ENCODE measurements at regions not wholly inside any gene's neighbourhood (a gene's known extent, or its start where the extent isn't known, plus 50 kb on each side); places are given as distances from the start of the nearest gene placed in this dataset.

DNA sequence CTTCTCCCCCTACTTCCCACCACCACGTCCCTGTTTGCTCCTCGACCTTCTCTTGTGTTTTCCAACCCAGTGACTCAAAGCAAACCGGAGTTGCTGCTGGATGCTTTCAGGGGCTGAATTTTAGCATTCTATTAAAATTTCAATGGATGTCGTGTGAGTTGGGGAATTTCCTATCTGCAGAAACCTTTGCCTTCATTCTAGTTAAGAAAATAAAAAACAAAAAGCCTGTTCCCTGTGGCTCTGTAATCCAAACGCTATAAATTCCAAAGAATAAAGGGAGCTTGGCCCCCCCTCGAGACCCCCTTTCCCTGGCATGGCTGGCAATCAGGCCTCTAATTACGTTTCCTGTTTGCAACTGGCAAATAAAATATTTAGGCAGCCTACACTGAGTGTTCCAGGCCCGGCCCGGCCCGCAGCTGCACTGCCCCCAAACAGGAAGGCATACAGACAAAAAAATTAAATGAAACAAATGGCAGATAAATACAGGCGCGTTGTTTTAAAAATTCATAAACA, 139.4 kb upstream of the PPP1R26 start:
- no peak for DNase-seq (ENCODE audit: low read depth in 2 of 2)

GRCh38 chr9:135340726-135341475, 138.7 kb upstream of the PPP1R26 start:
- DNase-seq (ENCODE audit: low read depth in 2 of 2), result no peak

DNA sequence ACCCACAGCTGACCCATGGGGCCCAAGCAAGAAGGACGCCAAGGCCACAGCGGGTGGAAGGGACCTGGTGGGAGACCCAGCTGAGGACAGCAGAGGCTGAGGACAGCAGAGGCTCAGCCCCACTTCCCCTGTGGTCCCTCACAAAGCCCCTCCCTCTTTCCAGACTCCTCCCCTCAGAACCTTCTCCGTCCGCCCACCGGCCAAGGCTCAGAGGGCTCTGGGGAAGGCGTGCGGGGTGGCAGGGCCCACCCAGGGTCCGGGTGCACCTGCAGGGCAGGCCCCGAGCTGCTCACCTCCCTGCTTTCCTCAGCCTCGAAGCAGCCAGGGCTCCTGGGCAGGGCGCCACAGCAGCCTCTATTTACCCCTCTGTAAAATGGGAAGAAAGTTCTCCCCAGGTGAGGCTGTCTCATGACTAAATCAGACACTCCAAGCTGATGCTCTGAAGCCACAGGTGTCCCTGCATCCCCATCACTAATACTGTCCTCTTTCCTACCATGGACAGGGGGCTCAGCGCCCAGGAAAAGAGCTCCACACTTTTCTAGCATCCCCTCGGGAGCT, 137.9 kb upstream of the PPP1R26 start:
- no peak for DNase-seq (ENCODE audit: low read depth in 2 of 2)

DNA sequence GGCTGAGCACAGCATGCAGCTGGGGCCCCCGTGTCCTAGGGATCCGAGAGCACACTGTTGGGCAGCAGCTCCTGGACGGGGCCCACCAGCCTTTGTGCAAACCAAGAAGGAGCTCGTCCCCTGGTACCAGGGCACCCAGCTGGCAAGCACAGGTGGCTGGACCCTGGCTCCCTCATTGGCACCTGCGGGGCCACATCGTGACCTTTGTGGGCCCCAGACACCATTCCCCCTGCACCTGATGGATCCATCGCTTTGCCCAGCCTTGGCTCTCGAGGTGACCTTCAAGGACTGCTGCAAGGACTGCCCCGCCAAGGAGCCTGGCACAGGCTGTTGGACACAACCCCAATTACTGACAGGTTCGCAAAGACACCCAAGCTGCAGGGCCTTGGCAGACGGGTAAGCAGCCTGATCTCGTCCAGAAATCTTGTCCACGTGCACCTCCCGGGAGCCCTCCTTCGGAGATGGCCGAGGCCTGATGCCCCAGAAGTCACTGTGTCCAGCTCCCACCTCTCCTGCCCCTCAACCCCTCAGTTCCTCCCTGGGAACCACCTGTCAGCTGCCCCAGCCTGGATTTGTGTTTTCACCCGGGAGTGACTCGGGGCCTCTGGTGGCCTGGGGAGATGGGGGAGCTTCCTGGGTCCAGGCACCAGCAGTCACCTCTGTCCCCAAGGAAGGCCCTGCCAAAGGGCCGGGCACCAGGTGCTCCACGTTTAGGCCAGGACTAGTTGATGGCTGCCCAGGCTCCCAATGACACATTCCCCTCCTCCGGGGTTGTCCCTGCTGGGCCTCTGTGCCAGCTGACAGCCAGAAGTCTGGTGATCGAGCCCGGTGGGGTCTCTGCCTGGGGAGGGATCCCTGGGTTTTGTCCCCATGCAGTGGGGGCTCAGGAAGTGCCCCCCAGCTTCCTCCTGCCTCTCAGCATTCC, 137.1 kb upstream of the PPP1R26 start:
- DNase-seq (ENCODE audit: low read depth in 2 of 2), result no peak

DNA sequence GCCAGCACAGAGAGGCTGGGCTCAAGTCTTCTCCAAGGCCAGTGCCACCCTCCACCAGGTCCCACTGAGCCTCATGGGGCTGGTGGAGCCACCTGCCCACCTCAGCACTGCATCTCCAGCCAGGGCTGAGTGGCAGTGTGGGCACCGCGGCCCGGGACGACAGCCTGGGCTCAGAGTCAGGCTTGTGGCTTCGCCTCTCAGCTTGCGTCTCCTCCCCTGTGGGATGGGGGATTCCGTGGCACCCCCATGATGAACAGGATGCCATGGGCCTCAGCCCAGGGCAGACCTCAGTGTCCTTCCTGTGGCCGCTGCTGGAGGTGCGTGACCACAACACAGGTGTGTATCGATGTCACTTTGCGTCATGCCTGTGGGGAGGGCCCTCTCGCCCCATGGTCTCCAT, 136.4 kb upstream of the PPP1R26 start:
- DNase-seq (ENCODE audit: low read depth in 2 of 2), result no peak

GRCh38 chr9:135343837-135344522, 135.6 kb upstream of the PPP1R26 start:
- DNase-seq (ENCODE audit: low read depth in 2 of 2), result peak; percentile 19 to 43

GRCh38 chr9:135344523-135344901, 135.1 kb upstream of the PPP1R26 start:
- no peak for DNase-seq (ENCODE audit: low read depth in 2 of 2)

DNA sequence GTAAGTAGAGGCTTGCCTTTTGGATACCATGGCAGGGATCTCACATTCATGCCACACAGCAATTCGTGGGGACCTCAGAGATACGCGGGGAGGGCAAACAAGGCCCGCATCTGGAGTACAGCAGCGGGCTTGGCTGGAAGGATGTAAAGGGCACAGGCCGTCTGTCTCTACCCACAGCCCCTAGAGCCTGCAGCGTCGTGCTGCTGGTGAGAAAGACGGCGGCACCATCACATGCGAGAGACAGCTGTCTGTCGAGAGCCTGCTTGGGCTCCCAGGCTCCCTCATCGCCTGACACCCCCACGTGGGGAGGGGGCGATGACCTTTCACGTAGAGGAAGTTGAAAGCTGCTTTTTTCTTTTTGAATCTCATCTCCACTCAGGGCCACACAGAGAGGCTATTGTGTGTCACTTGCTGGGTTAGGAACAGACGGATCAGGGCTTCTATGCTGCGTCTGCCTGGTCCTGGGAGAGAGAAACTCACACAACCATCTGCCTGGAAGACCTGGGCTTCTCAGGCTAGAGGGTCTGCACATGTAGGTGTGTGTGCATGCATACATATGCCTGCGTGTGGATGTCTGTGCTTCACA, 134.6 kb upstream of the PPP1R26 start:
- DNase-seq (ENCODE audit: low read depth in 2 of 2), result no peak

DNA sequence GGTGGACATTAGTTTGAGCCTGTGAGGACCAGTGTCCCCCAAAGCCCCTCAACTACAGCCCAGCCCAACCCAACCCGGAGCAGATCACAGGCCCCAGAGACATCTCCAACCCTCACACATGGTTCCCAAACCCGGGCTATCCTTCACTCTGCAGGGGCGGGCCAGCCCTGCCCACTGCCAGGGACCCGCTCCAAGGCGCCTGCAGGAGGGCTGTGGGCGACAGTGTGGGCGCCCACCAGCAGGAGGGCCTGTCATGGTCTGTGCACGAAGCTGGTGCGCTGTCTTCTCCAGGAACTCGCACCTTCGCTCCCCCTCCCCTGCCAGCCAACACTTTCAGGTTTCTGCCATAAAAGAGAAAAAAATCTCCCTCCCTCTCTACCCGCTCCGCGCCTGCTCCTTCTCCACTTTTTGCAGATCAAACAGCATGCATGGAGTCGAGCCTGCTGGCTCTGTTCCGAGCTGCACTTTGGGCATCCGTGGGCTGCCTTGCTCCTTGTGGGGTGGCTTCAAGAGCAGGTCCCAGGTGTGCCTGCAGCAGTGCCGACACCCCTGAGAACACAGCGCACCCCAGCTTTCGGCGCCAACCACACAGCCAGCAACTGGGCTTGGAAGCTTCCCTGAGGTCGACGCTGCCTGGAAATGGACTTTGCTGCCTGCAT, 133.7 kb upstream of the PPP1R26 start:
- DNase-seq (ENCODE audit: low read depth in 2 of 2), result no peak

DNA sequence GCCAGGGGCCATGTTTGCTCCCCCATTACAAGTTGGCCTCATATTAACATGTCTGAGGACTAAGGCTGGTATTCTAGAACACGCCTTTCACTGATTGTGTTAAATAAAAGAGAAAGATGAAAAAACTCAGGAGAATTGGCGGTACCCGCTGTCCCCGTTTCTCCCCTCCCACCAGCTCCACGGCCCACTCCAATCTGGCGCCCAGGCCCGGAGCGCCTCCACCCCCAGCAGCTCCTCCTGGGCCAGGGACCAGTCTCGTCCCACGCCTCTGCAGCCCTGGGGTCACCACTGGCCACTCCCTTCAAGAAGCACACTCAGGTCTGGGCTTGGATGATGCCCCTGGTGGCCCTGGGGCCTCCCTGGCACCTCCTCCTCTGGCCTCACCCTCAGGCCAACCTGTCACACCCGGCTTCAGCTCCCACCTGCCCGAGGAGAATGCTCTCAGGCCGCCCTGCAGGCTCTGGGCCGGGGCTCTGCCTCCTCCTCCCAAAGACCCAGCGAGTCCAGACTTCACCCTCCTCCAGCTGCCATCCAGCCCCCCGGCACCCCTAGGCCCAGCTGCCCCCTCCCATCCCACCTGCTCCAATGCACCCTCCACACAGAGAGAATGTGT, 133.0 kb upstream of the PPP1R26 start:
- no peak for DNase-seq (ENCODE audit: low read depth in 2 of 2)

GRCh38 chr9:135347461-135347860, 132.1 kb upstream of the PPP1R26 start:
- no peak for DNase-seq (ENCODE audit: low read depth in 2 of 2)

DNA sequence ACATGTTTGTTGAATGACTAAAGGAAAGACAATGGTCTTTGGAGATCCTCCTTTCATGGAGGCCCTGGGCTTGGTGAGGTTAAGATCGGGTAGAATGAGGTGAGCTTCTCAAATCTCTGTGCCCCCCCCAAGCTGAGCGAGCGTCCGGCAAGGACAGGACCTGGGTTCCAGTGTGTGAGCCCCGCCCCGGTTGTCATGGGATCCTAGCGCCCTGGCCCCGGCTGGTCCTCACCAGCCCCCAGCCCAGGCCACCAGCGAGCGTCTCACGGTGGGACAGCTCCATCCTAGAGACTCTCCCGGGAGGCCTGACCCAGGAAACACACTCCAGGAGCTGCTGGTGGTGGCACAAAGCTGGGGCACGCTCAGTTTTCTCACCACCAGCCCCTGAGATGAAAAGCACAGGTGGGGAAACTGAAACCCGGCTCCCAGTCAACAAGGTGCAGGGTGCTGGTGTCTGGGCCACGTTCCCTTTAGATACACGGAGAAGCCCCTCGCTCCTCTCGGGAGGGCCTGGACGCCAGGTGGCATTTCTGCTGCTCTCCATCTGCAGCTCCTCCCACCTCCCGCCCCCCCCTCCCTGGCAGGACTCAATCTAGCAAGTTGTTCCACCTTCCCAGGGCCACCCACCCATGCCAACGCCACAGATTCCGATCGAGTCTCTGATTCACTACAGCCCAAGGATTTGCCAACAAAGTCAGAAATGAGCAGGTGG, 131.3 kb upstream of the PPP1R26 start:
- DNase-seq (ENCODE audit: low read depth in 2 of 2), result no peak

DNA sequence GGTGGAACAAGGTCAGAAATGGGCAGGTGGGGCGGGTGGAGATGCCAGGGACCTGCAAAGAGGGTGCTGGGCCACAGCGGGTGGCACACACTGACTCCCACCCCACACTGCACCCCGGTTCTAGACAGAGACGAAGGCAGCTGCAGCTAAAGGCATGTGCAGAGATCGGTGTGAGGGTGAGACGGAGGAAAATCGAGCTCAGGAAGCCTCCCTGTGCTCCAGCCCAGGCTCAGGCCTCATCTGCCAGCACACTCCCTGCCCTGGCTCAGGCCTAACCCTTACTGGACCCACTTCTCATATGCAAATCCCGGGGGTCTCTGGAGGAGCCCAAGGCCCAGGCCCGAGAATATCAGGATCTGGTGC, 130.8 kb upstream of the PPP1R26 start:
- DNase-seq (ENCODE audit: low read depth in 2 of 2), result no peak

DNA sequence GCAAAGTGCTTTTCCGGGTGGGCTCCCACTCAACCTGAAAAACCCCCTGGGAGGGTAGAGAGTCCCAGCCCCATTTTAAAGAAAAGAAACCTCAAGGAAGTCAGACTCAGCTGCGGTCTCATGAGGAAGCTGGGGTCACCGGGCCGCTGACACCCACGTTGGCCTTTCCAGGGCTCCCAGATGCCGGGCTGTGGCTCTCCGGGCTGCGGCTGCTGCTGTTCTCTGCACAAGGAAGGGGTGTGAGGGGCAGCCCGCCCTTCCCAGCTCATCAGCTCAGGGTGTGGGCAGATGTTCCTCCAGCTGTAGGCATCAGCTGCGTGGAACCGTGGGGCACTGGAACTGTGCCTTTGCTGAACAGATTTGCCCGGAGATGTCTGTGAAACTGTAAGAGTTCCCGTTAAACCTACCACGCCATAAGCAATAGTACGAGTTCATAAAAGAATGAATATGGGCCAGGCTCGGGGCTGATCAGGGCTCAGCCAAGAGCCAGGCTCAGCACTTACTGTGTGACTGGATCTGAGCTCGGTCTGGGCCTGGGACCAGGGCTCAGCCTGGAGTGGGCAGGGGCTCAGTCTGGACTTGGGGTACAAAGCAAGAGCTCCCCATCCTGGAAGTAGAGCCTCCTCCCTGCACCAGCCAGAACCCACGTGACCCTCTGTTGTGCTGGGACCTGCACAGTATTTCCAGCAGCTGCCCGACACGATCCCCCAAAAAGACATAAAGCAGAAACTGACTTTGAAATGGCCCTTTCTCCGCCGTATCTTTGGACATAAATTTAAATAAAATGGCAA, 130.2 kb upstream of the PPP1R26 start:
- DNase-seq (ENCODE audit: low read depth in 2 of 2), result no peak

- DNase-seq (ENCODE audit: low read depth in 2 of 2), result no peak
Observed at GRCh38 chr9:135350003-135350315, 129.6 kb upstream of the PPP1R26 start.

GRCh38 chr9:135353935-135354334, 125.6 kb upstream of the PPP1R26 start:
- no peak for DNase-seq (ENCODE audit: low read depth in 2 of 2)

- no peak for DNase-seq (ENCODE audit: low read depth in 2 of 2)
Observed at GRCh38 chr9:135355521-135356011, 124.0 kb upstream of the PPP1R26 start.

- no peak for DNase-seq (ENCODE audit: low read depth in 2 of 2)
Observed at GRCh38 chr9:135356021-135356420, 123.6 kb upstream of the PPP1R26 start.

GRCh38 chr9:135356796-135357195, 122.8 kb upstream of the PPP1R26 start:
- DNase-seq (ENCODE audit: low read depth in 2 of 2), result no peak

Data from activated CD4-positive, alpha-beta T cell treated with anti-CD3 and anti-CD28 coated beads for 24 hours (primary cell).